ENCODE measurements at regions not wholly inside any gene's neighbourhood (a gene's known extent, or its start where the extent isn't known, plus 50 kb on each side); places are given as distances from the start of the nearest gene placed in this dataset.

DNA sequence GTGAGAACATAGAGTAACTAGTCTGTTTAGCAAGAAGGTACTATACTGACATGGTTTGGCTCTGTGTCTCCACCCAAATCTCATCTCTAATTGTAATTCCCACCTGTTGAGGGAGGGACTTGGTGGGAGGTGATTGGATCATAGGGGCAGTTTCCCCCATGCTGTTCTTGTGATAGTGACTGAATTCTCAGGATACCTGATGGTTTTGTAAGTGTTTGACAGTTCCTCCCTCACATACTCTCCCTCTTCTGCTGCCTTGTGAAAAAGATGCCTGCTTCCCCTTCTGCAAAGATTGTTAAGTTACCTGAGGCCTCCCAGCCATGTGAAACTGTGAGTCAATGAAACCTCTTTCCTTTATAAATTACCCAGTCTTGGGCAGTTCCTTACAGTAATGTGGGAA is 240.4 kb upstream of the ST8SIA4 start:
- Histone ChIP-seq H3K27me3 (ENCODE audit: insufficient read depth, poor library complexity, severe bottlenecking) (no peaks in the 10 kb centered on the region), H3K27ac (replicated peaks) (no peak overlapping the region), H3K4me3 (replicated peaks; ENCODE audit: insufficient read depth, low read length) (no peak overlapping the region)
- no peak for TF ChIP-seq SPI1 (IDR thresholded peaks at IDR 0.05; ENCODE audit: borderline replicate concordance, low read depth)
- TF ChIP-seq, protein P1, sequence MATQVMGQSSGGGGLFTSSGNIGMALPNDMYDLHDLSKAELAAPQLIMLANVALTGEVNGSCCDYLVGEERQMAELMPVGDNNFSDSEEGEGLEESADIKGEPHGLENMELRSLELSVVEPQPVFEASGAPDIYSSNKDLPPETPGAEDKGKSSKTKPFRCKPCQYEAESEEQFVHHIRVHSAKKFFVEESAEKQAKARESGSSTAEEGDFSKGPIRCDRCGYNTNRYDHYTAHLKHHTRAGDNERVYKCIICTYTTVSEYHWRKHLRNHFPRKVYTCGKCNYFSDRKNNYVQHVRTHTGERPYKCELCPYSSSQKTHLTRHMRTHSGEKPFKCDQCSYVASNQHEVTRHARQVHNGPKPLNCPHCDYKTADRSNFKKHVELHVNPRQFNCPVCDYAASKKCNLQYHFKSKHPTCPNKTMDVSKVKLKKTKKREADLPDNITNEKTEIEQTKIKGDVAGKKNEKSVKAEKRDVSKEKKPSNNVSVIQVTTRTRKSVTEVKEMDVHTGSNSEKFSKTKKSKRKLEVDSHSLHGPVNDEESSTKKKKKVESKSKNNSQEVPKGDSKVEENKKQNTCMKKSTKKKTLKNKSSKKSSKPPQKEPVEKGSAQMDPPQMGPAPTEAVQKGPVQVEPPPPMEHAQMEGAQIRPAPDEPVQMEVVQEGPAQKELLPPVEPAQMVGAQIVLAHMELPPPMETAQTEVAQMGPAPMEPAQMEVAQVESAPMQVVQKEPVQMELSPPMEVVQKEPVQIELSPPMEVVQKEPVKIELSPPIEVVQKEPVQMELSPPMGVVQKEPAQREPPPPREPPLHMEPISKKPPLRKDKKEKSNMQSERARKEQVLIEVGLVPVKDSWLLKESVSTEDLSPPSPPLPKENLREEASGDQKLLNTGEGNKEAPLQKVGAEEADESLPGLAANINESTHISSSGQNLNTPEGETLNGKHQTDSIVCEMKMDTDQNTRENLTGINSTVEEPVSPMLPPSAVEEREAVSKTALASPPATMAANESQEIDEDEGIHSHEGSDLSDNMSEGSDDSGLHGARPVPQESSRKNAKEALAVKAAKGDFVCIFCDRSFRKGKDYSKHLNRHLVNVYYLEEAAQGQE (IDR thresholded peaks at IDR 0.05; ENCODE audit: insufficient replicate concordance, low read depth) = no peak
- TF ChIP-seq POLR2AphosphoS5 (IDR thresholded peaks at IDR 0.05; ENCODE audit: low read depth) = no peak
- TF ChIP-seq GABPA (IDR thresholded peaks at IDR 0.05; ENCODE audit: low read depth) = no peak
- TF ChIP-seq CTCF (IDR thresholded peaks at IDR 0.05; ENCODE audit: insufficient read depth, low read length) = no peak
- no peak for DNase-seq (ENCODE audit: low read depth in 1 of 2, low spot score in 1 of 2)

DNA sequence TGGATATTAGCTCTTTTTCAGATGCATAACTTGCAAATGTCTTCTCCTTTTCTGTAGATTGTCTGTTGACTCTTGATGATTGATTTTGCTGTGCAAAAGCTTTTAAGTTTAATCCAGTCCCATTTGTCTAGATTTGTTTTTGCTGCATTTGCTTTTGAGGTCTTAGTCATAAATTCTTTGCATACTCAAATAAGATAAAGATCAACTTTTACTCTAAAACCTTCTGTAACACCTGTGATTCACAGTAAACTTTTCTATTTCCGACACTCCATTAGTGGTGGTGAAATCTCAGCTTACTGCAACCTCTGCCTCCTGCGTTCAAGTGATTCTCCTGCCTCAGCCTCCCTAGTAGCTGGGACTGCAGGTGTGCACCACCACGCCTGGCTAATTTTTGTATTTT is 239.0 kb upstream of the ST8SIA4 start:
- TF ChIP-seq CTCF (IDR thresholded peaks at IDR 0.05; ENCODE audit: insufficient read depth, low read length) = no peak
- no peak for TF ChIP-seq GABPA (IDR thresholded peaks at IDR 0.05; ENCODE audit: low read depth)
- no peak for TF ChIP-seq SPI1 (IDR thresholded peaks at IDR 0.05; ENCODE audit: borderline replicate concordance, low read depth)
- no peak for TF ChIP-seq POLR2AphosphoS5 (IDR thresholded peaks at IDR 0.05; ENCODE audit: low read depth)
- TF ChIP-seq, protein P1 (IDR thresholded peaks at IDR 0.05; ENCODE audit: insufficient replicate concordance, low read depth) = no peak
- Histone ChIP-seq H3K4me3 (replicated peaks; ENCODE audit: insufficient read depth, low read length) (no peak overlapping the region), H3K27ac (replicated peaks) (no peak overlapping the region), H3K27me3 (ENCODE audit: insufficient read depth, poor library complexity, severe bottlenecking) (no peaks in the 10 kb centered on the region)
- no peak for DNase-seq (ENCODE audit: low read depth in 1 of 2, low spot score in 1 of 2)

DNA sequence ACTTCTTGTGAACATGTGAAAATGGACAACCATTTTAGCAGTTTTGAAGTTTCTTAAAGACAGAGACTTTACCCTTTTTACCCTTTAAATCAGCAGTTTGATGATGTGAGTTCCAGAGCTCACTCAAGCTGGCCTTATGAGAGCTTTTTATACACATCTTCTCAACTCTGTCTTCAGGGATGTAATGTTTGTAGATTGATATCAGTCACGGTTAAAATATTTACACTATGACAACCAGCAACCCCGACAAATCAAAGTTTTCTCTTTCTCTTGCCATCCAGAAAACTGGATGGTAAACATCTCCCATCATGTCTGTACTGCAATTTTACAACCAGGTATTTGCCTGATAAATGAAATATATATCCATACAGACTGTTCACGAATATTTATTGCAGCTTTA is 233.4 kb upstream of the ST8SIA4 start:
- Histone ChIP-seq H3K27ac (replicated peaks) (no peak overlapping the region), H3K27me3 (ENCODE audit: insufficient read depth, poor library complexity, severe bottlenecking) (no peaks in the 10 kb centered on the region), H3K4me3 (replicated peaks; ENCODE audit: insufficient read depth, low read length) (no peak overlapping the region)
- TF ChIP-seq, protein P1 (IDR thresholded peaks at IDR 0.05; ENCODE audit: insufficient replicate concordance, low read depth) = no peak
- TF ChIP-seq GABPA (IDR thresholded peaks at IDR 0.05; ENCODE audit: low read depth) (no peak), SPI1 (IDR thresholded peaks at IDR 0.05; ENCODE audit: borderline replicate concordance, low read depth) (no peak), POLR2AphosphoS5 (IDR thresholded peaks at IDR 0.05; ENCODE audit: low read depth) (no peak), CTCF (IDR thresholded peaks at IDR 0.05; ENCODE audit: insufficient read depth, low read length) (no peak)
- no peak for DNase-seq (ENCODE audit: low read depth in 1 of 2, low spot score in 1 of 2)
